ENCODE measurements at regions not wholly inside any gene's neighbourhood (a gene's known extent, or its start where the extent isn't known, plus 50 kb on each side); places are given as distances from the start of the nearest gene placed in this dataset.

DNA sequence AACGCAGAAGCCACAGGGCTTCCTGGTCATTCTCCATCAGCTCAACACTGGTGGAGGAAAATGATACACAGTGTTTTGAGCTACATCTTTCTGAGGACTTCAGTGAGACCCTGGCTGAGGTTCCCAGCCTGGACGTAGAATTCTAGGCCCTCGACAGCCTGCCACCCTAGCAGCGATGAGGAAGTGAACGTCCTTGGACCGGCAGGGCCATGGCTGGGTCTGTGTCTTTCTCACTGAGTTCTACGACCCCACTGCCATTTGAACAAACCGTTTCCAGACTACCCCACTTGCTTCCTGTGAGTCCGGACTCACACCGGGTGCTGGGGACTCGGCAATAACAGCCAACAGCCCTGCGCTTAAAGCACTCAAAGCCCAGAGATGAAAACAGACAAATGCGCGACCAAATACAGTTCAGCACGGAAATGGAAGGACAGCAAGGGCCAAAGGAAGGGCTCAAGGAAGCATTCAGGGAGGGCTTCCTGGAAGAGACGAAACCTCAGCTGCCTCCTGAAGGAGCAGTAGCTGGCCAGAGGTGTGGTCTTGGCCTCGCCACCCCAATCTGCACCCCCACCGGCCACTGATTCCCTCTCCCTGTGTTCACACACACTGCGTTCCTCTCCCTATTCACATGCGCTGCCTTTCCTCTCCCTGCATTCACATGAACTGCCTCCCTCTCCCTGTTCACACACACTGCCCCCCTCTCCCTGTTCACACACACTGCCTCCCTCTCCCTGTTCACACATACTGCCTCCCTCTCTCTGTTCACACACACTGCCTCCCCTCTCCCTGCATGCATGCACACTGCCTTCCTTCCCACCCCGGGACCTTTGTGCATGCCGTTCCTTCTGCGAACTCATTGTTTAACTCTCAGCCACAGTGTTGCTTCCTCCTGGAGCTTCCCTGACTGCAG lies 136.3 kb upstream of the PRR20G start:
- in situ Hi-C loops (cut with HindIII; ENCODE audit: low pct_unique_long_range_greater_than_20kb, low sequenced_read_pairs): no loop called here
- no peak for DNase-seq (ENCODE audit: low read depth in 1 of 2, low spot score in 1 of 2)
- TF ChIP-seq JUND (IDR thresholded peaks at IDR 0.05; ENCODE audit: low read depth): no peak

DNA sequence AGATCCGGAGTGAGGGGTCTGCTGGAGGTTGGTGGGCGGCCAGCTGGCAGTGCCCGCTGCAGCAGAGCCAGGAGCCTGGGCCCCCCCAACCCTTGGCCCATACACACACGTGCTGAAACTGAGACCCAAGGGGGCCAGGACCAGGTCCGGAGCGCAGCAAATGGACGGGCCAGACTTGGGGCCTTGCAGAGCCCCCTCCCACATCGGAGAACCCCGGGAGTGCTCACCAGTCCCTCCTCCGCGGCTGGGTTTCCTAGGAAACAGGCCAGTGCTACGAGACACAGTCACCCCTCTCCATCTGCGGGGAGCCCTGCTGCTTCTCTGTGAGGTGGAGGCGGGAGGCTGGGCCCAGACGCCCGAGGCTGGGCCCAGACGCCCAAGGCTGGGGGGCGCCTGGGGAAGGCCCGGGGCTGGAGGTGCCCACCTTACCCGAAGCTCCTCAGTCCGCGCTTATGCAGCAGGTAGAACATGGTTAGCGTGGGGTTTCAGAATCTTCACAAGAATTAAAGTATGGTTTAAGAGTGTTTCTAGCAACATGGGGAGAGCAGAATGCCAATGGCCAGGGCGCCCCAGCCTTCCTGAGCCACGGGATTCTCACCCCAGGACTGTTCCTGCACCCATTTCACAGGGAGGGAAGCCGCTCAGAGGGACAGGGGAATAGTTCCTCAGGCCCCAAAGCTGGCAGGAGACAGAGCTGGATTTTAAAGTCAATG lies 135.0 kb upstream of the PRR20G start:
- DNase-seq (ENCODE audit: low read depth in 1 of 2, low spot score in 1 of 2): no peak
- in situ Hi-C loops (cut with HindIII; ENCODE audit: low pct_unique_long_range_greater_than_20kb, low sequenced_read_pairs): no loop called here
- no peak for TF ChIP-seq JUND (IDR thresholded peaks at IDR 0.05; ENCODE audit: low read depth)

DNA sequence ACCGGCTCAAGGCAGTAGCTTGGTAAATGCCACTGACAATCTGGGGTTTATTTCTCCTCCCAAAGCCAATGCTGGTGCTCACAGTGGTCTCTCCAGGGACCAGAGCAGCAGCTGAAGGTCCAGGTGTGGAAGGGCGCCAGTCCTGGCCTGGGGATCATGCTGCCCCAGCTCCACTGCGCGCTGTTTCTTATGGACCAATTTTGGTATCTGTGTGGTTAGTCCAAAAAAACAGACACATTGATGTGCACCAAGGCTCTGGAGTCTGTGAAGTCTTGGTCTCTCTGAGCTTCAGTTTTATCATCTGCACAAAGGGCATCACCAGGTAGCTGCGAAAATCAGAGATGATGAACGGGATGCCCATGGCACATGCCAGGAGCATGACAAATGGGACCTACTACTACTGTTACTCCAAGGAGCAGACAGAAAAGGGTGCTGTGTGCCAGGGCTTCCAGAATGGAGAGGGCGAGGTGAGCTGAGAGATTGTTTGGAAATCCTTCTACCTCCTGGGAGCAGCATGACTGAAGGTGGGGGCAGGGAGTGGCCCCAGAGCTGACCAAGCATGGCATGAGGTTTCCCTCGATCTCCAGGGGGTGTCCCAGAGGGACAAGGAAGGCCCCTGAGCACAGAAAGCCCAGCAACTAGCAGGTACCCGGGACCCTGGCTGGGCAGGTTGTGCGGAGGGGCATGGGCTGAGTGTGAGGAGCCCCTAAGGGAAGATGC lies 134.3 kb upstream of the PRR20G start:
- in situ Hi-C loops (cut with HindIII; ENCODE audit: low pct_unique_long_range_greater_than_20kb, low sequenced_read_pairs): no loop called here
- TF ChIP-seq JUND (IDR thresholded peaks at IDR 0.05; ENCODE audit: low read depth): no peak
- DNase-seq (ENCODE audit: low read depth in 1 of 2, low spot score in 1 of 2): no peak

DNA sequence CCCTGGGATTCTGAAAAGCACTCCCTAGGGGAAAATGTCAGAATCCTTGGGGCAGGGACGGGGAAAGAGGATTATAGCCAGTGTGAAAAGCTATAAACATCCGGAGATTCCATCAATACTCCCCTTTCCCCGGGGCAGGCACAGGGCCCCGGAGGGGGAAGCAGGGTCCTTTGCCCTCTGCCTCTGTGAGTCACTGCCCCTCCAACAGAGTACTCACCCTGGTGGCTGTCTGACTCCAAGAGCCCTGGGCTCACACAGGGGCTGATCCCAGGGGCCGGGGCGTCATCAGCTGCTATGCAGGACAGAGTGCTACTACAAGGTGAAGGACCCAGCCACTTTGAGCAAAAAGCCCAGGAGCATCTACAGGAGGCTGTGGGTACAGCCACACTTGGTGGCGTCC lies 133.0 kb upstream of the PRR20G start:
- TF ChIP-seq JUND (IDR thresholded peaks at IDR 0.05; ENCODE audit: low read depth): no peak
- in situ Hi-C loops (cut with HindIII; ENCODE audit: low pct_unique_long_range_greater_than_20kb, low sequenced_read_pairs): no loop called here
- peak in 1 of 2 experiments; percentile 9 for DNase-seq (ENCODE audit: low read depth in 1 of 2, low spot score in 1 of 2)

DNA sequence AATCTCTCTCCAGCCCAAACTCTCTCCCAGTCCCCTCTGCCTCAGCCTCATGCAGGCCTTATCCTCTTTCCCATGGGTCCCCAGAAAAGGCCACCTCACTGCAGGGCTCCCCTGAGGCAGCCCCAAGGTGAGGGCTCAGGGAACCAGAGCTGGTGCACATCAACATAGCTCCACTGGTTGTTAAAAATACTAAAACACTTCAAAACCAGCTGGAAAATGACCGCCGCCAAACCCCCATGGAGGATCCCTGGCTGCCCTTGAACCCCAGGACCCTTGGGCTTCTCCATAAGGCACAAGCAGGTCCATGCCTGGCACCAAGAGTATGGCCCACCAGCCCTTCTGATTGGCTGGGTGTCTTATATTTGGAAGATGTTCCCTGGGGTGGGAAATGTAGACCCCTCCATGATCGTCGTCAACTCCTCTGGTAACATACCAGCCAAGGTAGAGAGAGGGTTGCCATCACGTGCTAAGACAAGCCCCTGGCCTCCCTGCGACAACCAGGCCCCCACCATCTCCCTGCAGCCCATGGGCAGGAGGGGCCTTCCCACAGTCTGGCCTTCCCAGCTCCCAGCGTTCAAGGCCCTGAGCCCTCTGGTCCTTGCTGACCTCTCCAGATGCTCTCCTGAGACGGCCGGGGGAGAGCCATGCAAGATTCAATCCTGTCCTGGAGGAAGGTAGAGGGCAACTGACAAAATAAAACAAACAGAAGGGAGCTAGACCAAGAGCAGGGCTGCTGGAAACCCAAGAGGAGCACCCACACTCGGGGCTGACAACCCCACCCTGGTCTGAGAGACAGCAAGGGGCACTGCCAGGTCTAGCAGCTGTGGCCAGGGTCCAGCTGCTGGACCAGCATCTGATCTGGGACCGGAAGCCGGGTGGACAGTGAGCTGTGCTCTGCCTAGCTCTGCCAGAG lies 132.1 kb upstream of the PRR20G start:
- no peak for TF ChIP-seq JUND (IDR thresholded peaks at IDR 0.05; ENCODE audit: low read depth)

DNA sequence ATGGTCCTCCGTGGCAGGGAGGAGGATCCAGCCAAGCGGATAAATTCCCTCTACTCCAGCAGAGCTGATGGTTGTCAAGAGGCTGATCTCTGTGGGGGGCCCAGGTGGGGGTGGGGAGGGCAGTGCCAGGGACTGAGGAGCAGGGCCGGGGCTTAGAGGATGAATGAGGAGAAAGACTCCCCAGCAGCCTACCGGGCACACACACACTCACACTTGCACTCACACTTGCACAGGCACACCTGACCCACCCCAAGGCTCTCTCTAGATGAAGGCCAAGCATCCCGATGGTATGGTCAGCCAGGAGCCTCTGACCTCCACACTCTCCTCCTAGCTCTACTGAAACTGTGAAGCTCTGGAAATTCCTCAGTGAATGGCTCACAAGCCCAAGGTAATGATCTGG lies 131.3 kb upstream of the PRR20G start:
- in situ Hi-C loops (cut with HindIII; ENCODE audit: low pct_unique_long_range_greater_than_20kb, low sequenced_read_pairs): no loop called here
- DNase-seq (ENCODE audit: low read depth in 1 of 2, low spot score in 1 of 2): no peak

More for the DNA sequence above, 132.1 kb upstream of the PRR20G start:
- DNase-seq (ENCODE audit: low read depth in 1 of 2, low spot score in 1 of 2): no peak
- in situ Hi-C loops (cut with HindIII; ENCODE audit: low pct_unique_long_range_greater_than_20kb, low sequenced_read_pairs): no loop called here

DNA sequence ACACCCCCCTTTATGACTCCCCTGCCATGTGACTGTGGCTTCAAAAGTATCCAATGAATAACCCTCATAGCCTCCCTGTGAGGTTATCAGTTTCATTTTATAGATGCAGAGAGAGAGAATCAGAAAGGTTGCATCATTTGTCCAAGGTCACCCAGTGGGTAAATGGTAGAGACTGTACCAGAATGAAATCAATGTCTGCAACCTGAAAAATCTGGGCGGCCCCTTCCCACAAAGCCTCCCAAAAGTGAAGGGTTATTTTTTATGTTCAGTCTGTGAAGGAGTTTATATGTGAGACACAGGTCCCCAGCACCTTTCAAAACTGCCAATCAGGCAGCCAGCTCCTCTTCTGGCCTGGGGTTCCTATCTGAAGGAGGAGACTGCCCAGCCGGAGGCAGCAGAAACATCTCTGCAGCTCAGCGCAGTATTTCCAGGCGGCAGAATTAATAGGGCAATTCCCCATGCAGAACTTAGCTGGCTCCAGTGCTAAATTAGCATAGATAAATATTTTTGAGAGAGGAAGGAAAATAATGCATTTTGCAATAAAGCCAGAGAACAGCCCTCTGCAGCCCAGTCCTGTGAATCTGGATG lies 130.8 kb upstream of the PRR20G start:
- DNase-seq (ENCODE audit: low read depth in 1 of 2, low spot score in 1 of 2): no peak
- TF ChIP-seq JUND (IDR thresholded peaks at IDR 0.05; ENCODE audit: low read depth): no peak
- in situ Hi-C loops (cut with HindIII; ENCODE audit: low pct_unique_long_range_greater_than_20kb, low sequenced_read_pairs): no loop called here

More for the DNA sequence above, 131.3 kb upstream of the PRR20G start:
- no peak for TF ChIP-seq JUND (IDR thresholded peaks at IDR 0.05; ENCODE audit: low read depth)

DNA sequence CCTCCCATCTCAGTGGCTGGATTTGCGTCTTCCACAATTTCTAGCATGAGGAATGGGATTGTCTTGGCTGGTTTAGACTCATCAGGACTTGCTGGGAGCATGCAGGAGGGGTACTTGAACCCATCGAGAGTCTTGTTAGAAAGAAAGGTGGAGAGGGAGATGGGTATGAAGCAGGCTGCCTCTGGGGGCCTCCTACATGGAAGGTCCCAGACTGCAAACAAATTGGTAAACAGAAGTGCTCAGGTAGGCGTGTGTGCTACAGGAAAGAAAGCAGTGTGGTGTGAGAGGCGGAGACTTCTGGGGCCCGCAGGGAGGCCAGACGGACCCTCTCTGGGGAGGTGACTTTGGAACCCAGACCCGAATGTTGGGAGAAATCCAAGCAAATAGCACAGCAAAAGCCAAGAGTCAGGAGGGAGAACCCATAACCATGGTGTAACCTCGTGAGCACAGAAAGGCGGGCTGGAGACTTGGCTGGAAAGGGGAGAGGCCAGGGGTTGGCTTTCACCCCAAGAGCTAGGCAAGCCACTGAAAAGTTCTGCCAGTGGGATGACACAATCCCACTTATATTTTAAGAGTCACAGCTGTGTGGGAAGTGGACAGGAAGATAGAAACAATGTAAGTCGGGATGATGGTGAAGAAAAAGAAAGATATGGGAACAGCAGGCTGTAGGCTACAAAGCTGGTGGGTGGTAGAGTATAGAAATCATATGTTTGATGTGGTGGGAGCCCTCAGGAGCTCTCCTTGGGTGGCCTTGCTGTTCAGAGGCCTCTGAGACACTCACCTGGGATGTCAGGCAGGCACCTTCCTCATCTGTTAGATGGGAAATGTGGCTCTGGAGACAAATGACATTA lies 130.1 kb upstream of the PRR20G start:
- in situ Hi-C loops (cut with HindIII; ENCODE audit: low pct_unique_long_range_greater_than_20kb, low sequenced_read_pairs): no loop called here
- no peak for TF ChIP-seq JUND (IDR thresholded peaks at IDR 0.05; ENCODE audit: low read depth)
- no peak for DNase-seq (ENCODE audit: low read depth in 1 of 2, low spot score in 1 of 2)

DNA sequence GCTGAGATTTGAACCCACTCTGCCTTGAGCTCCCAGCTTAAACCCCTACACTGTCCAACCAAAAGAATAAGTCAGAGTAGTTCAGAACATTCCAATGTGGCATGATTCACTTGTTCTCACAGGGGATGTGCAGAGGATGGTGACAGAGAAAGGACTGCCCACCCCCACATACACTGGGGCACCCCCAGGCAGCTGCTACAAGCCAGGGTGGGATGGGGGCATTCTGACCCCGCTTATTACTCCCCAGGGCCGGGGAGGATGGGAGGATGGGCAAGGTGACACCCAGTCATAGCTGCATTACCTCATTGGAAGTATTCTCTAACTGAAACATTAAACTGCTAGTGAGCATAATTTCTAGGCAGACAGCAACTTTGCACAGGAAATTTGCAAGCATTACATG lies 126.0 kb upstream of the PRR20G start:
- no peak for TF ChIP-seq JUND (IDR thresholded peaks at IDR 0.05; ENCODE audit: low read depth)
- in situ Hi-C loops (cut with HindIII; ENCODE audit: low pct_unique_long_range_greater_than_20kb, low sequenced_read_pairs): no loop called here

DNA sequence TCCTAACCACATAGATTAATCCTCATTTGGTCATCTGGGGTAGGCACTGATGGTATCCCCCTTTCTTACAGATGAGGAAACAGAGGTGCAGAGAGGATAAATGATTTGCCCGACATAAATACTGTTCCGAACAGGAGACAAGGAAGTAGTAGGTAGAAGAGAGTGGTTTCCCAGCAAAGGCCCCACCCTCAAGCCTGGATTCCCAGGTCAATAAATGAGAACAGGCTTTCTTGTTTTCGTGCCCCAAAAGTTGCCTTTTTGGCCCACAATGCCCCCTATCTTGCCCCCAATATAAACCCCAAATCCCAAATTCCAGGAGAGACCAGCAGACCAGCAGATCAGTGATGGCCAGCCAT lies 125.5 kb upstream of the PRR20G start:
- DNase-seq (ENCODE audit: low read depth in 1 of 2, low spot score in 1 of 2): no peak
- in situ Hi-C loops (cut with HindIII; ENCODE audit: low pct_unique_long_range_greater_than_20kb, low sequenced_read_pairs): no loop called here
- no peak for TF ChIP-seq JUND (IDR thresholded peaks at IDR 0.05; ENCODE audit: low read depth)

More for the DNA sequence above, 126.0 kb upstream of the PRR20G start:
- DNase-seq (ENCODE audit: low read depth in 1 of 2, low spot score in 1 of 2): no peak
